NCI-H510A (cell line): ENCODE measurements at regions not wholly inside any gene's neighbourhood (a gene's known extent, or its start where the extent isn't known, plus 50 kb on each side); places are given as distances from the start of the nearest gene placed in this dataset.
"Not testable (repeated sequence)": the region's sequence is repeated elsewhere in the genome, so short reads cannot be mapped to it uniquely, and the experiment has no call there.

ENCODE experiments used
- DNase-seq: peaks from one replicate; lab custom pipeline; 2025; lab: John Stamatoyannopoulos, UW

DNA sequence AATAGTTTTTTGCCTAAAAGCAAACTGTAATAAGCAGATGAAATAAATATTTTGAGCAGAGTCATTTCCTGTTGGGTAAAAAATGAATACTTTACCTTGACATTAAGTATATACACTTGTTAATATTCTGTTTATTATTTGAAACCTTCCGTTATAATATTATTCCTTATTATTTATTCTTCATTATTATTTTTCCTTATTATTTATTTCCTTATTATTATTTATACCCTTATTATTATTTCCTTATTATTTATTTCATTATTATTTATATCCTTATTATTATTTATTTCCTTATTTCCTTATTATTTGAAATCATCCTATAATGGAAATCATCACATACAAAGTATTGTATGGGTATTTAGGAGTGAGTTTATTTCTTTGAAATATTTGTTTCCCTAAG is 232.2 kb upstream of the RBBP8 start:
- no peak for DNase-seq

DNA sequence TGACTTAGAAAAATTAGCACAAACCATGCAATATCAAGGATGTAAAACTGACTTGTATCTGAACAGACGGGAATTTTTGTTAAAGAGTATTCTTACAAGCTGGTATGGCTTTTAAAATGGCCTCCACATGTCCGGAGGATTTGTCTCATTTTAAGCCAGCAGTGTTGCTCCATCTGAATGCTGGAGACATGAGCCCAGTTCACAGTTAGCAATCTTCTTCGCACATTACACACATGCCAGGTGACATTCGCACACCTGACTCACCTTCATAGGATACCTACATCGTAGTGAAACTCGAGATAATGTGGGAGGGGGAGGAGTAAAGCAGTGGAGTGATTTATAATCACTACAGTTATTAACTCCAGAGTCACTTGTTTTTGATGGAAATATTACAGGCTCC is 231.8 kb upstream of the RBBP8 start:
- DNase-seq, result no peak

DNA sequence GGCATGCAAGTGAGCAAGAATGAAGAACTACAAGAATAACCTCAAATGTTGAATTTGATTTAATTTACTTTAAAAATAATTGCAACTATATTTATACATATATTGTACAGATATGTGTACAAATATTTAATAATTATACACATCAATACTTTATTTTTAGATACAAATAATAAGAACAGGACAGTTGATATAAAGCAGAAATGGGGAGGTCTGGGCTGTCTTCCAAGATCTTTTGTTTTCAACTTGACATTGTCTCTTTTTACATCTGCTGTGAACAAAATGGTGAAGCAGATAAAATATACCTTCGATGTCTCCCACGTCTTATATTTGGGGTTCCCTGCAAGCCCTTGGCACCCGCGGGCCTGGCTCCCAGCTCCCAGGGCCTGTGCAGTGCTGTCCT is 231.3 kb upstream of the RBBP8 start:
- DNase-seq, result no peak

DNA sequence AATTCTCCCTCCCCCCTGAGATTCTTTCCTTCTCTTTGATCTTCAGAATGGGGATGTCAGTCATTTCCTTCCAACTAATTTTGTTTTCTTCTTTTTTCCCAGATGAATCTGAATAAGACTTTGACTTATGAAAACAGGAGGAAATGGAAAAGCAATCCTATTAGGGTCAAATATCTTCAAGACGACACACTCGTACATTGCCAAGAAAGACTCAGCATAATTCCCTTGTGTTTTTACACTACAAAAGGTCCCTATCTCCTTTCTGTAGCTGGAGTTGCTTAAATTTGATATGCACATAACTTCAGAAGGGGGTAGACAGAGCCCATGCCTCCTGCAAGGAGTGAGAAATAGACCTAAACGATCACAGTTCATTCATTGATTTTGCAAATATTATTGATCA is 230.3 kb upstream of the RBBP8 start:
- no peak for DNase-seq

GRCh38 chr18:22703883-22704585 is 229.1 kb upstream of the RBBP8 start:
- DNase-seq, result no peak

GRCh38 chr18:22704586-22704918 is 228.6 kb upstream of the RBBP8 start:
- no peak for DNase-seq

GRCh38 chr18:22705328-22705727 is 227.8 kb upstream of the RBBP8 start:
- DNase-seq, result no peak

- DNase-seq, result not testable (repeated sequence)
Measured at GRCh38 chr18:22706025-22706424, 227.1 kb upstream of the RBBP8 start.

- no peak for DNase-seq
Measured at GRCh38 chr18:22709288-22710060, 223.7 kb upstream of the RBBP8 start.

DNA sequence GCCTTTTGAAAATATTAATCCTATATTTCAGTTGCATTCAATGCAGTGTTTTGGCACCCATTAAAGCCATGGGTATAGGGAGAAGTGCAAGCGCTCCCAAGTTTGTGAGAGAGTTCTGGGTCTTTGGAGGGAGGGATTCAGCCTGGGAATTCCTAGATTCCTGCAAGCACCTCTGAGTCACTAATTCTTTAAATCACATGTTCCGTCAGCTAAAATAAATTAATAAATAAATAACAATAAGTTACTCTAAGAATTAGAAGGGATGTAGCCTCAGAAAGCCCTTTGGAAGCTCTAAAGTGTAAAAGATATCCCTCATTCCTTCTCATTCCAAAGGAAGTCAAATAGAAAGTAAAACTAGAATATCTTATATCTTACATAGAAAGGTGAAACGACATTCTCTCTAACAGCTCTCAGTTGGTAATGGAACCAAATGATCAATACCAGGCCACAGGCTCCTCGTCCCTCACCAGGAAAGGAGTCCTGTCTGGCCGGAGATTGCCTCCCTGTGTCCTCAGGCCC is 222.4 kb upstream of the RBBP8 start:
- no peak for DNase-seq

DNA sequence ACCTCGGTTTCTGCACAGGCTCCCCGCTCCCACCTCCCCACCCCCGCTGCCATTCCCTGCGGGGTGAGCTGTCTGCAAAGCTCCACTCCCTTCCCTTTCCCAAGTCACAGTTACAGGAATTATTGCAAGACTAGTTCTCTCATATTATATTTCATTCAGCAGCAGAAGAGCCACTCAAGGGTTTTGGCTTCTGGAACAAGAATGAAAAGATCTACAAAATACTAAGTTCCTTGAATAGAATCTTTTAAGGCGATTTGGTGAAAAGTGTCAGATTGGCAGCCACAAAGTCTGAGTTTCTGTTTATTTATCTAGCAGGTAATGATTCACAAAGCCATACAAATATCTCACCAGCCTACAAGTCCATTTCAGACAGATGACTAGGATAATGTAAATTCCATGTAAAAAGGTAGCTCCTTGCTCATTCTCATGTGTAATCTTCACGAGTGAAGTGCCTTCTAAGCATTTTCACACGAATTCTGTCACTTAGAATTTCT is 221.9 kb upstream of the RBBP8 start:
- no peak for DNase-seq

GRCh38 chr18:22713511-22713910 is 219.6 kb upstream of the RBBP8 start:
- DNase-seq, result no peak

DNA sequence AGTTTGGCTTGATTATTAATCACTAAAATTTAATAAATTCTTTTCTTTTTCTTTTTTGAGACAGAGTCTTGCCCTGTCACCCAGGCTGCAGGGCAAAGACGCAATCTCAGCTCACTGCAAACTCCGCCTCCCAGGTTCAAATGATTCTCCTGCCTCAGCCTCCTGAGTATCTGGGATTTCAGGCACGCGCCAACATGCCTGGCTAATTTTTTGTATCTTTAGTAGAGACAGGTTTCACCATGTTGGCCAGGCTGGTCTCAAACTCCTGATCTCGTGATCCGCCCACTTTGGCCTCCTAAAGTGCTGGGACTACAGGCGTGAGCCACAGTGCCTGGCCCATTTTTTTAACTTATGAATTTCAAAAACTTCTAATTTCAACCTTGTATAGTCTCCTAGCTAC is 215.6 kb upstream of the RBBP8 start:
- not testable (repeated sequence) for DNase-seq

- no peak for DNase-seq
Measured at GRCh38 chr18:22723221-22723620, 209.9 kb upstream of the RBBP8 start.

GRCh38 chr18:22723773-22724172 is 209.4 kb upstream of the RBBP8 start:
- DNase-seq, result no peak

- DNase-seq, result no peak
Measured at GRCh38 chr18:22726469-22726868, 206.7 kb upstream of the RBBP8 start.

- no peak for DNase-seq
Measured at GRCh38 chr18:22728016-22728415, 205.1 kb upstream of the RBBP8 start.

- DNase-seq, result no peak
Measured at GRCh38 chr18:22728481-22729105, 204.5 kb upstream of the RBBP8 start.

DNA sequence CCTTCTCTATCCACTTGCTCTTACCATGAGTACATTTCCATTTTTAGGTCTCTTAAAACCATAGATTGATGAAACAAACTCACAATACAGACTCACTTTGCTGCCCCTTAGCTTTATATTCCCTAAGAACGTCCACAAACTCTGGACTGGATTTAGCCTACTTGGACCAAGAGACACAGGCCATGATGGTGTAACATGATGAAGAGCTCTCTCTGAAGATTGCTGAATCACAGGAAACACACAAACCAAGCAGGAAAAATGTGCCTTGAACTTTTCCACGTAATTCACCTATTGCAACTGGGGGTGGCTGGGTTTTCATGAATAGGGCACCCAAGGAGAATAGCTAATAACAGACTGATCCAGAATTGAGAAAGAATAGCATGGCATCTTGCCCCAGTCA is 201.7 kb upstream of the RBBP8 start:
- no peak for DNase-seq

GRCh38 chr18:22734105-22734661 is 198.9 kb upstream of the RBBP8 start:
- DNase-seq, result no peak

DNA sequence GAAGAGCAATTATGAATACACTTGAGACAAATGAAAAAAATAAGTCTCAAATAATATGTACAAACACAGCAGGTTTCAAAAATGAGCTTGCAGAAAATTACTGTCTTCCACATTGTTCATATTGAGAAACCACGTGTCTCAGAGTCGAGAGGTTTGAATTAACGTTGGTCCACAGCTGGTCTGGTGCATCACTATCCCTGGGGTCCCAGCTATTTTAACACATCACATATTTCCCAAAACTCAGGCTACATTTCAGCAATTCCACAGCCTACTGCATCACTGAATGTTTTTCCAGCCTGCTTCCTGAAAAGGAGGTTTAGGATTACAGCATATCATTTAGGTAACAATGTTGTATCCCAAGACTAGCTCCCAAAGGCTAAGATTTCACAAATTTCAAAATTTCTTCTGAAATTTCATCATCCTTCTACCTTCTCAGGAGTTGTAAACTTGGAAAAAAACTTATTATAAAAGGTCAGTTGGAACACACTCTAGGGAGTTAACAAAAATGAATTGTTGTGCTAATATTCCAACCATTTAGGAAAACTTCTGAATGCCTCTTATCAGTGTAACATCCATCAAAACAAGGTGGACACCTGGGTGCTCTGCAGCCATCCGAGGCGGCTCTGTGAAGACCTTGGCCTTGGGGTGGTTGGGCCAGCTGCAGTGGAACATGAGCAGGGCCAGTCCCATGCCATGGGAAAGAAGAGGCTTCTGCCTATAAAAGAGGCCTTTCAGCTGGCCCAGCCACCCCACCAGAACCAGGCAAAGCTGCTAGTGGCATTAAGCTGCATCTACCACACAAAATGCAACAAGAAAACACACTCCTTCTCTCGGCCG is 198.1 kb upstream of the RBBP8 start:
- DNase-seq, result no peak

GRCh38 chr18:22737054-22737453 is 196.1 kb upstream of the RBBP8 start:
- no peak for DNase-seq
